ENCODE measurements at regions not wholly inside any gene's neighbourhood (a gene's known extent, or its start where the extent isn't known, plus 50 kb on each side); places are given as distances from the start of the nearest gene placed in this dataset.

- TF ChIP-seq CTCF (IDR thresholded peaks at IDR 0.05; ENCODE audit: insufficient read depth, low read length, poor library complexity, severe bottlenecking) = no peak
- no peaks in the 10 kb centered on the region for H3K27me3 ChIP-seq (ENCODE audit: control insufficient read depth, insufficient read depth, low read length)
- no peak for DNase-seq (ENCODE audit: low read depth)
- H3K4me3 ChIP-seq (ENCODE audit: low read depth, low read length) = no peak overlapping the region
- H3K36me3 ChIP-seq (ENCODE audit: control insufficient read depth, insufficient read depth, low read length) = no peaks in the 10 kb centered on the region
Measured at GRCh38 chr20:1804554-1804956, 90.7 kb upstream of the SIRPA start.

- H3K4me3 ChIP-seq (ENCODE audit: low read depth, low read length) = peak overlapping the region; percentile 42
Measured at GRCh38 chr20:1803932-1804501, 91.2 kb upstream of the SIRPA start.

GRCh38 chr20:1803061-1803931, 91.9 kb upstream of the SIRPA start:
- Histone ChIP-seq H3K4me3 (ENCODE audit: low read depth, low read length) (peak overlapping the region; percentile 42), H3K36me3 (ENCODE audit: control insufficient read depth, insufficient read depth, low read length) (no peaks in the 10 kb centered on the region), H3K27me3 (ENCODE audit: control insufficient read depth, insufficient read depth, low read length) (no peaks in the 10 kb centered on the region)
- DNase-seq (ENCODE audit: low read depth) = no peak
- TF ChIP-seq CTCF (IDR thresholded peaks at IDR 0.05; ENCODE audit: insufficient read depth, low read length, poor library complexity, severe bottlenecking) = no peak

More at GRCh38 chr20:1803932-1804501, 91.2 kb upstream of the SIRPA start:
- Histone ChIP-seq H3K27me3 (ENCODE audit: control insufficient read depth, insufficient read depth, low read length) (no peaks in the 10 kb centered on the region), H3K36me3 (ENCODE audit: control insufficient read depth, insufficient read depth, low read length) (no peaks in the 10 kb centered on the region)
- no peak for TF ChIP-seq CTCF (IDR thresholded peaks at IDR 0.05; ENCODE audit: insufficient read depth, low read length, poor library complexity, severe bottlenecking)
- no peak for DNase-seq (ENCODE audit: low read depth)

- DNase-seq (ENCODE audit: low read depth) = no peak
- H3K36me3 ChIP-seq (ENCODE audit: control insufficient read depth, insufficient read depth, low read length) = no peaks in the 10 kb centered on the region
- peak; percentile 89 for TF ChIP-seq CTCF (IDR thresholded peaks at IDR 0.05; ENCODE audit: insufficient read depth, low read length, poor library complexity, severe bottlenecking)
- no peaks in the 10 kb centered on the region for H3K27me3 ChIP-seq (ENCODE audit: control insufficient read depth, insufficient read depth, low read length)
- H3K4me3 ChIP-seq (ENCODE audit: low read depth, low read length) = peak overlapping the region; percentile 42
Measured at GRCh38 chr20:1802385-1803060, 92.7 kb upstream of the SIRPA start.

- DNase-seq (ENCODE audit: low read depth) = no peak
- TF ChIP-seq CTCF (IDR thresholded peaks at IDR 0.05; ENCODE audit: insufficient read depth, low read length, poor library complexity, severe bottlenecking) = no peak
- H3K36me3 ChIP-seq (ENCODE audit: control insufficient read depth, insufficient read depth, low read length) = no peaks in the 10 kb centered on the region
- no peak overlapping the region for H3K4me3 ChIP-seq (ENCODE audit: low read depth, low read length)
- H3K27me3 ChIP-seq (ENCODE audit: control insufficient read depth, insufficient read depth, low read length) = no peaks in the 10 kb centered on the region
Measured at GRCh38 chr20:1801929-1802306, 93.3 kb upstream of the SIRPA start.

All from kidney epithelial cell (primary cell).